ENCODE measurements at regions not wholly inside any gene's neighbourhood (a gene's known extent, or its start where the extent isn't known, plus 50 kb on each side); places are given as distances from the start of the nearest gene placed in this dataset.

DNA sequence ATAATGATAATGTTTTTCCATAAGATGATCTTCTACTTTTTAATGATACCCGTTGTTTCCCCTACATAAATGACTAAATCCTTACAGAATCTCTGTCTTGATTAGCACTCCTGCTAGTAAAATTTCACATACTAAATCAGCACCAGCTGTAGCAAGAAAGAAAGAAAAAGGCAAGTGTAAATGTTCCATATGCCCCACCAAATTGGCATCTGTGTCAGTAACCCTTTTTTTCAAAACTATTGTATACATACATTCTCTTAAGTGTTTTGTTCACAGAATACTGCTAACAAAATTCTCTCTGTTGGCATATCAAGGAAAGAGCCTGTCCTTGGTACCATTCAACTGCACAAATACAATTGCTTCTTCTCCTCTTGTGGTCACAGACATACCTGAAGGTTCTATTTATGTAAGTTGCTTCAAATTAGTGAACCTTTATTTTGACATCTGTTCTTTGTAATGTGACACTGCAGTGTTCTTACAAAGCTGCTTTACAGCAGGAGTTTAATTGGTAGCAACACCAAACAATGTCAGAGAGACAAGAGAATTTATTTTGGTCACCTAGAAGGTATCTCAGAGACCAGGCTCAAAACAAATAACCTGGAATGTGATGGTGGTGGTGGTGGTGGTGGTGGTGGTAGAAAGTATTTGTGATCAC lies 641.9 kb downstream of the ZEB2 start:
- Histone ChIP-seq H3K4me1 (no peaks in the 10 kb centered on the region), H3K27ac (no peak overlapping the region), H3K36me3 (no peaks in the 10 kb centered on the region), H3K9me3 (peaks cover 0 to 13% (median 3%) of the 10 kb centered on the region in 8 donors), H3K27me3 (replicated peaks in 1 of 7) (no peaks in the 10 kb centered on the region), H3K4me3 (no peak overlapping the region)
- TF ChIP-seq POLR2A (IDR thresholded peaks at IDR 0.05) (no peak), POLR2AphosphoS5 (IDR thresholded peaks at IDR 0.05) (no peak)
- TF ChIP-seq, protein P1, sequence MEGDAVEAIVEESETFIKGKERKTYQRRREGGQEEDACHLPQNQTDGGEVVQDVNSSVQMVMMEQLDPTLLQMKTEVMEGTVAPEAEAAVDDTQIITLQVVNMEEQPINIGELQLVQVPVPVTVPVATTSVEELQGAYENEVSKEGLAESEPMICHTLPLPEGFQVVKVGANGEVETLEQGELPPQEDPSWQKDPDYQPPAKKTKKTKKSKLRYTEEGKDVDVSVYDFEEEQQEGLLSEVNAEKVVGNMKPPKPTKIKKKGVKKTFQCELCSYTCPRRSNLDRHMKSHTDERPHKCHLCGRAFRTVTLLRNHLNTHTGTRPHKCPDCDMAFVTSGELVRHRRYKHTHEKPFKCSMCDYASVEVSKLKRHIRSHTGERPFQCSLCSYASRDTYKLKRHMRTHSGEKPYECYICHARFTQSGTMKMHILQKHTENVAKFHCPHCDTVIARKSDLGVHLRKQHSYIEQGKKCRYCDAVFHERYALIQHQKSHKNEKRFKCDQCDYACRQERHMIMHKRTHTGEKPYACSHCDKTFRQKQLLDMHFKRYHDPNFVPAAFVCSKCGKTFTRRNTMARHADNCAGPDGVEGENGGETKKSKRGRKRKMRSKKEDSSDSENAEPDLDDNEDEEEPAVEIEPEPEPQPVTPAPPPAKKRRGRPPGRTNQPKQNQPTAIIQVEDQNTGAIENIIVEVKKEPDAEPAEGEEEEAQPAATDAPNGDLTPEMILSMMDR (IDR thresholded peaks at IDR 0.05 in 8 of 11, conservative IDR thresholded peaks at IDR 0.05 in 3 of 11) = no peak
- 78 to 83% (median 79%) methylated on average over 1 of the region's 1 CpG for WGBS, 5 donors
- no peak for DNase-seq
- intact Hi-C loops (cut with DNase I; ENCODE audit: low total_unique reads) = no loop called here

DNA sequence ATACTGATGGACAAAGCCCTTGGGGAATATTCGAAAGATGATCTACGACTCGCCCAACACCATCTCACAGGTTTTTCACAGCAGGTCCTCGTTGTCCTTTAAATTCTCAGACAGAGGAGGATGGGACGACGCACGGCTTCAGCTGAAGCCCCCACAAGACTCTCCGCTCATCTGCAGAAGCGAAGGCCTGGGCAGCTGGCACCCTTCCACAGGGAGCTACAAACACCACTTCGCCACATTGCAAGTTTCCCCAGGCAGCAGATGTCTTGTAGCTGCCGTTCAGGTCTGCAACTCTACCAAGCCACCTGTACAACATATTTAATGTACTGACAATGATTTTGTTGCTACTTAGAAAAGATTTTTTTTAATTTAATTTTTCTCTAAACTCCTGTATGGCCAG lies 642.9 kb downstream of the ZEB2 start:
- Histone ChIP-seq H3K36me3 (no peaks in the 10 kb centered on the region), H3K27ac (no peak overlapping the region), H3K4me1 (no peaks in the 10 kb centered on the region), H3K4me3 (no peak overlapping the region), H3K27me3 (replicated peaks in 1 of 7) (no peaks in the 10 kb centered on the region), H3K9me3 (peaks cover 0 to 14% (median 3%) of the 10 kb centered on the region in 8 donors)
- TF ChIP-seq, protein P1 (IDR thresholded peaks at IDR 0.05 in 8 of 11, conservative IDR thresholded peaks at IDR 0.05 in 3 of 11) = no peak
- no peak for DNase-seq
- 80 to 86% (median 85%) methylated on average over 11 of the region's 11 CpGs for WGBS, 5 donors
- intact Hi-C loops (cut with DNase I; ENCODE audit: low total_unique reads) = no loop called here

DNA sequence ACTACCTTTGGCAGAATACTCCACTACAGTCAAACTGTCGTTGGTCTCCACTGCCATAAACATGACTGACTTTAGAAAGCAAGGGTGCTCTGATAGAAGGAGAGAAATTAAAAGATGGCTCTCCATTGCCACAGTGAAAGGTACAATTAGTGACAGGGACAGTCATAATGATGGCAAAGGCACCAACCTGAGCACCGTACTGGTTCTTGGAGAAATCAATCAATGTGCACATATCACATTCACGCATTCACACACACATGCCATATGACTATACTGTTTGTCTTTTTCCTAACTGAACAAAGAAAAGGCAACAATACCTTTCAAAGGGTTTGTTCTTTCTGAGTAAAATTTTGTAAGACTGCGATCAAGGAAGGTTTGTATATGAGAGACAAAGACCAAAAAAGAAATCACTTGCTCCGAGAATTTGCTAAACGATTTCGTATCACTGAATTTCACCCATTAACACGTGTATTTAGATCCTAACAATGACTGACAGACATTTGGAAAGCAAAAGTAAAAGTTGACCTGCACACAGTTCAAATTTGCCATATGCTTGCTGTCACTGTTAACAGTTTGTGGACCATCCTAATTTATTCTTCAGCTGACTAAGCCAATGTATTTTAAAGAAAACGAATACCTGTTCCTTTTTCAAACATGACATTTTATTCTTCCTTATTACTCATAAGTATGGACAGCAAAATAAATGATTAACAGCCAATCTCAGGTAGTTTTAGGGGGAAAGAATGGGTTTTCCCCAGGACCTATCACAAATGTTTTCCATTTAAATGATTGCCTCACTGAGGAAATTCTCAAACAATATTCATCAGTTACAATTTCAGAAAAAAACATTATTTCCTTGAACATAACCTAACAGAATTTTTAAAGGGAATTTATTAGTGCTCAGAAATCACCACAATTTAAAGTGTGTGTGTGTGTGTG lies 644.4 kb downstream of the ZEB2 start:
- Histone ChIP-seq H3K4me1 (no peaks in the 10 kb centered on the region), H3K36me3 (no peaks in the 10 kb centered on the region), H3K27ac (no peak overlapping the region), H3K27me3 (replicated peaks in 1 of 7) (no peaks in the 10 kb centered on the region), H3K4me3 (no peak overlapping the region), H3K9me3 (peaks cover 0 to 23% (median 13%) of the 10 kb centered on the region in 8 donors)
- intact Hi-C loops (cut with DNase I; ENCODE audit: low total_unique reads) = no loop called here
- no peak for DNase-seq
- no peak for TF ChIP-seq POLR2AphosphoS5 (IDR thresholded peaks at IDR 0.05)
- TF ChIP-seq, protein P1 (IDR thresholded peaks at IDR 0.05 in 8 of 11, conservative IDR thresholded peaks at IDR 0.05 in 3 of 11) = no peak
- TF ChIP-seq POLR2A (IDR thresholded peaks at IDR 0.05) = no peak
- 66 to 87% (median 80%) methylated on average over 9 of the region's 9 CpGs for WGBS, 5 donors

DNA sequence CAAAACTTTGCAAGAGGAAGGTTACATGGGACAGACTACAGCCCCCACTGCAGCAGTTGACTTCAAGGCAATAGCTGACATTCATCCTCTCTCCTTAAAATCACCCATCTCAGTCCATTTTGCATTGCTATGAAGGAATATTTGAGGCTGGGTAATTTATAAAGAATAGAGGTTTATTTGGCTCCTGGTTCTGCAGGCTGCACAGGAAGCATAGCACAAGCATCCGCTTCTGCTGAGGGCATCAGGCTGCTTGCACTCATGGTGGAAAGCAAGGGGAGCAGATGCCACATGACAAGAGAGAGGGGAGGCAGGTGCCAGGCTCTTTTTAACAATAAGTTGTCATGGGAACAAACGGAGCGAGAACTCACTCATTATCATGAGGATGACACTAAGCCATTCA lies 646.0 kb downstream of the ZEB2 start:
- no peaks in the 10 kb centered on the region for H3K36me3 ChIP-seq
- H3K27me3 ChIP-seq (replicated peaks in 1 of 7) = no peaks in the 10 kb centered on the region
- TF ChIP-seq POLR2AphosphoS5 (IDR thresholded peaks at IDR 0.05) = no peak
- TF ChIP-seq, protein P1 (IDR thresholded peaks at IDR 0.05 in 8 of 11, conservative IDR thresholded peaks at IDR 0.05 in 3 of 11) = no peak
- TF ChIP-seq POLR2A (IDR thresholded peaks at IDR 0.05) = no peak
- H3K9me3 ChIP-seq = peaks cover 0 to 39% (median 29%) of the 10 kb centered on the region in 8 donors
- H3K4me1 ChIP-seq = no peaks in the 10 kb centered on the region
- intact Hi-C loops (cut with DNase I; ENCODE audit: low total_unique reads) = no loop called here
- 95 to 99% (median 98%) methylated on average over 3 of the region's 3 CpGs for WGBS, 5 donors
- DNase-seq = no peak
- no peak overlapping the region for H3K27ac ChIP-seq
- H3K4me3 ChIP-seq = no peak overlapping the region

Measured in spleen (tissue), 11 donors.